GM12873 (cell line): ENCODE measurements at regions not wholly inside any gene's neighbourhood (a gene's known extent, or its start where the extent isn't known, plus 50 kb on each side); places are given as distances from the start of the nearest gene placed in this dataset.

Experiments
- CTCF ChIP-seq: IDR thresholded peaks from 2 replicates; pipeline ENCODE4 v1.5.1; 2012; ENCODE audit warnings: low read depth, mild to moderate bottlenecking, moderate library complexity, low read length, control low read depth; ENCODE audit not compliant: insufficient read depth; ENCODE audit errors: missing control alignments

- TF ChIP-seq CTCF, result no peak
Measured at GRCh38 chr6:85343428-85343827, 106.5 kb upstream of the NT5E start.

GRCh38 chr6:85329196-85329595, 120.7 kb upstream of the NT5E start:
- no peak for TF ChIP-seq CTCF

- peak; percentile 81 for TF ChIP-seq CTCF
Measured at GRCh38 chr6:85323435-85324040, 126.3 kb upstream of the NT5E start.

GRCh38 chr6:85322446-85323105, 127.3 kb upstream of the NT5E start:
- no peak for TF ChIP-seq CTCF

- TF ChIP-seq CTCF, result no peak
Measured at GRCh38 chr6:85321906-85322305, 128.0 kb upstream of the NT5E start.

GRCh38 chr6:85314586-85314985, 135.3 kb upstream of the NT5E start:
- TF ChIP-seq CTCF, result no peak

- no peak for TF ChIP-seq CTCF
Measured at GRCh38 chr6:85300581-85300980, 149.3 kb upstream of the NT5E start.

GRCh38 chr6:85298553-85298952, 151.3 kb upstream of the NT5E start:
- no peak for TF ChIP-seq CTCF
